AG04449 (cell line): ENCODE measurements at regions not wholly inside any gene's neighbourhood (a gene's known extent, or its start where the extent isn't known, plus 50 kb on each side); places are given as distances from the start of the nearest gene placed in this dataset.

Experiments used
- CTCF ChIA-PET: fragments of 350-600 bp; formaldehyde crosslinking; extraction: SDS; loops from one replicate; lab custom pipeline; 2021; ENCODE audit warnings: antibody characterized with exemption; lab: Yijun Ruan, JAX
- POLR2A ChIA-PET: fragments of 400-600, 350-600 bp; formaldehyde crosslinking; extraction: SDS; loops from one replicate; lab custom pipeline; 2020; ENCODE audit warnings: antibody characterized with exemption, inconsistent platforms; lab: Yijun Ruan, JAX
- DNase-seq: peaks from one replicate; pipeline ENCODE4 v3.0.0-alpha.2; 2010; ENCODE audit warnings: low read depth, low spot score
- H3K4me3 ChIP-seq: 2 replicates; pipeline ENCODE4 v1.5.1; 2011; ENCODE audit warnings: low read depth, mild to moderate bottlenecking, control low read depth, low read length
- TF ChIP-seq, protein P1 (sequence below): IDR thresholded peaks from one replicate; pipeline ENCODE4 v1.5.1; 2011; ENCODE audit warnings: mild to moderate bottlenecking, moderate library complexity, low read length, control low read depth, inconsistent platforms; ENCODE audit not compliant: insufficient read depth; ENCODE audit errors: missing control alignments

- TF ChIP-seq, protein P1, sequence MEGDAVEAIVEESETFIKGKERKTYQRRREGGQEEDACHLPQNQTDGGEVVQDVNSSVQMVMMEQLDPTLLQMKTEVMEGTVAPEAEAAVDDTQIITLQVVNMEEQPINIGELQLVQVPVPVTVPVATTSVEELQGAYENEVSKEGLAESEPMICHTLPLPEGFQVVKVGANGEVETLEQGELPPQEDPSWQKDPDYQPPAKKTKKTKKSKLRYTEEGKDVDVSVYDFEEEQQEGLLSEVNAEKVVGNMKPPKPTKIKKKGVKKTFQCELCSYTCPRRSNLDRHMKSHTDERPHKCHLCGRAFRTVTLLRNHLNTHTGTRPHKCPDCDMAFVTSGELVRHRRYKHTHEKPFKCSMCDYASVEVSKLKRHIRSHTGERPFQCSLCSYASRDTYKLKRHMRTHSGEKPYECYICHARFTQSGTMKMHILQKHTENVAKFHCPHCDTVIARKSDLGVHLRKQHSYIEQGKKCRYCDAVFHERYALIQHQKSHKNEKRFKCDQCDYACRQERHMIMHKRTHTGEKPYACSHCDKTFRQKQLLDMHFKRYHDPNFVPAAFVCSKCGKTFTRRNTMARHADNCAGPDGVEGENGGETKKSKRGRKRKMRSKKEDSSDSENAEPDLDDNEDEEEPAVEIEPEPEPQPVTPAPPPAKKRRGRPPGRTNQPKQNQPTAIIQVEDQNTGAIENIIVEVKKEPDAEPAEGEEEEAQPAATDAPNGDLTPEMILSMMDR, result no peak
- CTCF ChIA-PET, result no interaction called here
- no peak for DNase-seq
- POLR2A ChIA-PET, result no interaction called here
- no peak overlapping the region for H3K4me3 ChIP-seq
Measured at GRCh38 chr4:178937130-178937529, 1494.9 kb upstream of the AGA start.

GRCh38 chr4:178941975-178942374, 1499.7 kb upstream of the AGA start:
- ChIA-PET CTCF (no interaction called here), POLR2A (no interaction called here)
- TF ChIP-seq, protein P1, result no peak
- H3K4me3 ChIP-seq, result no peak overlapping the region
- DNase-seq, result no peak

DNA sequence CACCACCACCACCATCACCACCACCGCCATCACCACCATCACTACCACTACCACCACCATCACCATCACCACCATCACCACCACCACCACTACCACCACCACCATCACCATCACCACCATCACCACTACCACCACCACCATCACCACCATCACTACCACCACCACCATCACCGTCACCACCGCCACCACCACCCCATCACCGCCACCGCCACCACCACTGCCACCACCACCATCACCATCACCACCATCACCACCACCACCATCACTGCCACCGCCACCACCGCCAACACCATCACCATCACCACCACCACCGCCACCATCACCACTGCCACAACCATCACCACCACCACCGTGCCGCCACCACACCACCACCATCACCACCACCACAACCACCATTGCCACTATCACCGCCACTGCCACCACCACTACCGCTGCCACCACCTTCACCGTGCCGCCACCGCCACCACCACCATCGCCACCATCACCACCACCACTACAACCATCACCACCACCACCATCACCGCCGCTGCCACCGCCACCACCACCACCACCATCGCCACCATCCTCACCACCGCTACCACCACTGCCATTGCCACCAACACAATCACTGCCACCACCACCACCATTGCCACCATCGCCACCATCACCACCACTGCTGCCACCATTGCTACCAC, 1511.3 kb upstream of the AGA start:
- no peak overlapping the region for H3K4me3 ChIP-seq
- ChIA-PET POLR2A (no interaction called here), CTCF (no interaction called here)
- TF ChIP-seq, protein P1, result no peak
- no peak for DNase-seq

GRCh38 chr4:178955614-178956013, 1513.4 kb upstream of the AGA start:
- POLR2A ChIA-PET, result no interaction called here
- TF ChIP-seq, protein P1, result no peak
- H3K4me3 ChIP-seq, result no peak overlapping the region
- DNase-seq, result no peak
- CTCF ChIA-PET, result no interaction called here

- no peak for DNase-seq
- ChIA-PET CTCF (no interaction called here), POLR2A (no interaction called here)
- no peak overlapping the region for H3K4me3 ChIP-seq
- TF ChIP-seq, protein P1, result no peak
Measured at GRCh38 chr4:178958725-178959440, 1516.6 kb upstream of the AGA start.

GRCh38 chr4:178963446-178964045, 1521.3 kb upstream of the AGA start:
- no peak overlapping the region for H3K4me3 ChIP-seq
- TF ChIP-seq, protein P1, result no peak
- ChIA-PET POLR2A (no interaction called here), CTCF (no interaction called here)
- DNase-seq, result no peak
